Osteoblast (primary cell): ENCODE measurements at regions not wholly inside any gene's neighbourhood (a gene's known extent, or its start where the extent isn't known, plus 50 kb on each side); places are given as distances from the start of the nearest gene placed in this dataset.

ENCODE experiments used
- DNase-seq: peaks from one replicate; pipeline ENCODE4 v3.0.0; 2011; ENCODE audit warnings: low spot score, mixed read lengths; ENCODE audit not compliant: insufficient read length; ENCODE audit errors: missing footprints
- H2AFZ ChIP-seq: 2 replicates; pipeline ENCODE4 v1.6.0; 2011; ENCODE audit warnings: mild to moderate bottlenecking, low read length
- H3K27ac ChIP-seq: 2 replicates; pipeline ENCODE4 v1.5.1; 2011; ENCODE audit warnings: mild to moderate bottlenecking, low read depth, low read length, moderate library complexity
- H3K27me3 ChIP-seq: 2 replicates; pipeline ENCODE4 v1.6.0; 2012; ENCODE audit warnings: mild to moderate bottlenecking, control low read depth, inconsistent platforms, low read length, moderate library complexity; ENCODE audit not compliant: insufficient read depth
- H3K36me3 ChIP-seq: 2 replicates; pipeline ENCODE4 v1.5.1; 2011; ENCODE audit warnings: mild to moderate bottlenecking, low read length, control low read depth, moderate library complexity; ENCODE audit not compliant: insufficient read depth
- H3K4me1 ChIP-seq: 2 replicates; pipeline ENCODE4 v1.5.1; 2011; ENCODE audit warnings: mild to moderate bottlenecking, low read length, control low read depth, moderate library complexity; ENCODE audit not compliant: insufficient read depth
- H3K4me2 ChIP-seq: 2 replicates; pipeline ENCODE4 v1.6.0; 2011; ENCODE audit warnings: mild to moderate bottlenecking, low read length; ENCODE audit not compliant: insufficient read depth
- H3K4me3 ChIP-seq: fragments of 200-600 bp; sonication (generic); 3 replicates; pipeline ENCODE4 v1.5.1; 2012; ENCODE audit warnings: mild to moderate bottlenecking, low read length, inconsistent platforms; ENCODE audit not compliant: insufficient read depth
- H3K79me2 ChIP-seq: 2 replicates; pipeline ENCODE4 v1.6.0; 2012; ENCODE audit warnings: mild to moderate bottlenecking, low read length, control low read depth, inconsistent platforms; ENCODE audit not compliant: insufficient read depth
- H3K9me3 ChIP-seq: 2 replicates; pipeline ENCODE4 v1.5.1; 2011; ENCODE audit warnings: low read depth, low read length, control low read depth
- H4K20me1 ChIP-seq: 2 replicates; pipeline ENCODE4 v1.6.0; 2012; ENCODE audit warnings: mild to moderate bottlenecking, low read length, control low read depth; ENCODE audit not compliant: insufficient read depth
- TF ChIP-seq, protein P1 (sequence below): IDR thresholded peaks from 2 replicates; pipeline ENCODE4 v1.5.1; 2011; ENCODE audit warnings: mild to moderate bottlenecking, low read depth, low read length, moderate library complexity; ENCODE audit errors: extremely low read depth

DNA sequence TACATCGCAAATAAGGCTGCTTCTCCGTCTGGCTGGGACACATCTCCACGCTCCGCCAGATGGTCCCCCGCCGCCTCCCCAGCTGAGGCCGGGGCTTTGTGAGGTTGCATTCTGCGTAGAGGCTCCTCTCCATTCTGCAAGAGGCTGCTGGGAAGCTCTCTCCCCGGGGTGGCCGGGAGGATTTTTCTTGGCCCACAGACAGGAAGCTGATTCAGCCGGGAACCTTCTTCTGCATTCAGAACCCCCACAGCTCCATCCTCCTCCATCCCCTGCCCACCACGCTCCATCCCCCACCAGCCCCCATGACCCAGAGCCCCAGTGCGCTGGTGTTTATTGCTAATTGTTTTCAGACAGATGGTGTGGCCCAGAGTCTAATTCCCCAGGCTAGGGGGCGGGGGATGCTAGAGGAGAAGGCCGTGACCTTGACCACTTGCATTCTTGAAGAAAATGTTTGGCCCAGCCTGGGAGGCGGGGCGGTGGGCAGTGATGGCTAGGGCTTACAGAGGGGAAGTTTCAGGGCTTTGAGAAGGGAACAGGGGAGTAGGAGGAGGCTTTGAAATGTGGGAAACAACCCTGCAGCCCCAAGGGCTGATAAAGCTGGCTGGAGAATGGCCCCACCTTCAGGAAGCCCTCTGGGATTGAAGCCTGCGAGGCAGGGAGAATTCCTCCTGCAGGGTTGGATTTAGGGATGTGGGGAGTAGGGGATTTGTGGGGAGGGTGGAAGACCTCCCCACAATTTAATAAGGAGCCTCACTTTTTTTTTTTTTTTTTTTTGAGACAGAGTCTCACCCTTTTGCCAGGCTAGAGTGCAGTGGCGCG, 88.5 kb upstream of the NCOR2 start:
- Histone ChIP-seq H3K4me1 (peaks cover 15% of the 10 kb centered on the region), H4K20me1 (no peaks in the 10 kb centered on the region), H3K27me3 (no peaks in the 10 kb centered on the region), H3K36me3 (no peaks in the 10 kb centered on the region), H2AFZ (peak overlapping the region; percentile 32), H3K9me3 (no peaks in the 10 kb centered on the region), H3K79me2 (no peaks in the 10 kb centered on the region), H3K27ac (peak overlapping the region; percentile 66), H3K4me3 (peak overlapping the region; percentile 58), H3K4me2 (peak overlapping the region; percentile 70)
- peak; percentile 97 for DNase-seq
- TF ChIP-seq, protein P1, sequence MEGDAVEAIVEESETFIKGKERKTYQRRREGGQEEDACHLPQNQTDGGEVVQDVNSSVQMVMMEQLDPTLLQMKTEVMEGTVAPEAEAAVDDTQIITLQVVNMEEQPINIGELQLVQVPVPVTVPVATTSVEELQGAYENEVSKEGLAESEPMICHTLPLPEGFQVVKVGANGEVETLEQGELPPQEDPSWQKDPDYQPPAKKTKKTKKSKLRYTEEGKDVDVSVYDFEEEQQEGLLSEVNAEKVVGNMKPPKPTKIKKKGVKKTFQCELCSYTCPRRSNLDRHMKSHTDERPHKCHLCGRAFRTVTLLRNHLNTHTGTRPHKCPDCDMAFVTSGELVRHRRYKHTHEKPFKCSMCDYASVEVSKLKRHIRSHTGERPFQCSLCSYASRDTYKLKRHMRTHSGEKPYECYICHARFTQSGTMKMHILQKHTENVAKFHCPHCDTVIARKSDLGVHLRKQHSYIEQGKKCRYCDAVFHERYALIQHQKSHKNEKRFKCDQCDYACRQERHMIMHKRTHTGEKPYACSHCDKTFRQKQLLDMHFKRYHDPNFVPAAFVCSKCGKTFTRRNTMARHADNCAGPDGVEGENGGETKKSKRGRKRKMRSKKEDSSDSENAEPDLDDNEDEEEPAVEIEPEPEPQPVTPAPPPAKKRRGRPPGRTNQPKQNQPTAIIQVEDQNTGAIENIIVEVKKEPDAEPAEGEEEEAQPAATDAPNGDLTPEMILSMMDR: no peak

DNA sequence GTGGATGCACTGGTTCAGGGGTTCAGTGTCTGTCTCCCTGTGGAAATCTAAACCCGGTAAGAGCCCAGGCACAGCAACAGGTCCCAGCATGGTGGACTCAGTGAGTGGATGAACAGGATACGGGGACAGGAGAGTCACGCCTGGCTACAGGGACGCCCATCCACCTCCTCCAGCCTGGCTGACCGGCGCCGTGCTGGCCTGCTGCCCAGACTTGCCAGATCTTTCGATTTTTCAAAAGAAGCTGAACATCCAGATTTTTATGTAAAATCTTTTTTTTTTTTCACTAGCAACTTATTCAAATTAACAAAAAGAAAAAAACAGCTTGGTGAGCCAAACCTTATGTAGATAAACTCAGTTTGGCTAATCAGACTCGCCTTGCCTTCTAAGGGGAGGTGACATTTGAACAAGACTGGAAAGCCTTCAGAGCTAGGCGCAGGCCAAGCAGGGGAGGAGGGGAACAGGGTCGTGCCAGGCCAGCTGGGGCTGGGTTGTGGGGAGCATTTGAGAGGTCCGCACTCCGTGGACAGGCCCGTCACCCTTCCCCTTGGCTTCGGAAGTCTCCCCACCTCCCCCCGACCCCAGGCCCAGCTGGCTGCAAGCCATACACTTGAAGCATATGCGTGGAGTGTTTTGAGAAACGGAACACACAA, 87.8 kb upstream of the NCOR2 start:
- Histone ChIP-seq H3K79me2 (no peaks in the 10 kb centered on the region), H4K20me1 (no peaks in the 10 kb centered on the region), H3K4me1 (peaks cover 15% of the 10 kb centered on the region), H3K27me3 (no peaks in the 10 kb centered on the region), H2AFZ (peak overlapping the region; percentile 77), H3K4me3 (peak overlapping the region; percentile 58), H3K9me3 (no peaks in the 10 kb centered on the region), H3K4me2 (peak overlapping the region; percentile 70), H3K36me3 (no peaks in the 10 kb centered on the region), H3K27ac (peak overlapping the region; percentile 66)
- DNase-seq: peak; percentile 95
- TF ChIP-seq, protein P1: no peak

DNA sequence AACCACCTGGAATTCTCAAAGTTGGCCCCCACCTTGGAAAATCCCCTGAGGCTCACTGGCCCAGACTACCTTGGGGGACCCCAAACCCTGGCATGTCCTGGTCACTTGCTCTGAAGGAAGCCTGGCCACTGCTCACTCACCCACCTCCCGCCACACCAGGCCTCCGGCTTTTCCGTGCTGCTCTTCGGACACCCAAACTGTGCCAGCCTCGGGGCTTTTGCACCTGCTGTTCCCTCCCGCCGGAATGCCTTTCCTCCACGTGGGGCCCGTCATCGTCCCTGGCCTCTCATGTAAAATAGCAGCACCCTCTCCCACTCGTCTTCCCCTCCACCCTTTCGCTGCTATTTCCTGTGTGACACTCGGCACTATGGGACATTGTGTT, 87.2 kb upstream of the NCOR2 start:
- H3K79me2 ChIP-seq: no peaks in the 10 kb centered on the region
- H3K36me3 ChIP-seq: no peaks in the 10 kb centered on the region
- H2AFZ ChIP-seq: peak overlapping the region; percentile 77
- peak overlapping the region; percentile 66 for H3K27ac ChIP-seq
- H4K20me1 ChIP-seq: no peaks in the 10 kb centered on the region
- H3K4me1 ChIP-seq: peaks cover 15% of the 10 kb centered on the region
- H3K27me3 ChIP-seq: no peaks in the 10 kb centered on the region
- H3K4me3 ChIP-seq: no peak overlapping the region
- TF ChIP-seq, protein P1: no peak
- no peaks in the 10 kb centered on the region for H3K9me3 ChIP-seq
- DNase-seq: no peak
- peak overlapping the region; percentile 70 for H3K4me2 ChIP-seq
